Testis (tissue), 2 donors: ENCODE measurements at regions not wholly inside any gene's neighbourhood (a gene's known extent, or its start where the extent isn't known, plus 50 kb on each side); places are given as distances from the start of the nearest gene placed in this dataset.
A peak's percentile ranks its signal among the peaks of the same experiment; 100 is the strongest.

Experiments used
- CTCF ChIP-seq, 3 experiments: fragments of 450-650 bp in 2 of 3; fragments of 200-600 bp in 1 of 3; sonication (generic) in 1 of 3; IDR thresholded peaks; one replicate each; pipeline ENCODE4 v1.5.1; 2016 to 2019; ENCODE audit warnings: antibody characterized with exemption in 3 of 3, mild to moderate bottlenecking in 2 of 3, moderate library complexity in 1 of 3
- POLR2A ChIP-seq: fragments of 450-650 bp; IDR thresholded peaks from one replicate; pipeline ENCODE4 v1.6.1; 2017; ENCODE audit warnings: antibody characterized with exemption, mild to moderate bottlenecking, moderate library complexity

GRCh38 chr12:90854136-90854689 lies 100.8 kb downstream of the CCER1 start:
- TF ChIP-seq CTCF (IDR thresholded peaks at IDR 0.05) = peak; percentile 62 to 71 (median 71)
- no peak for TF ChIP-seq POLR2A
